Gastrocnemius medialis (tissue), 4 donors: ENCODE measurements at regions not wholly inside any gene's neighbourhood (a gene's known extent, or its start where the extent isn't known, plus 50 kb on each side); places are given as distances from the start of the nearest gene placed in this dataset.

Experiments used
- CTCF ChIP-seq, 5 experiments: fragments of 450-650 bp in 3 of 5; fragments of 200-600 bp in 2 of 5; sonication (generic) in 2 of 5; IDR thresholded peaks in 4 of 5; conservative IDR thresholded peaks in 1 of 5; 1 replicate in 4 of 5; 2 replicates in 1 of 5; pipeline ENCODE4 v1.5.1; 2016 to 2019; ENCODE audit warnings: antibody characterized with exemption in 5 of 5, mild to moderate bottlenecking in 3 of 5, moderate library complexity in 3 of 5
- POLR2A ChIP-seq, 2 donors: fragments of 450-650 bp; IDR thresholded peaks; one replicate each; pipeline ENCODE4 v1.6.1; 2017; ENCODE audit warnings: antibody characterized with exemption in 2 of 2, mild to moderate bottlenecking in 2 of 2, moderate library complexity in 2 of 2

GRCh38 chr6:144664281-144664680 lies 379.1 kb downstream of the UTRN start:
- no peak for TF ChIP-seq POLR2A (IDR thresholded peaks at IDR 0.05)
- no peak for TF ChIP-seq CTCF (IDR thresholded peaks at IDR 0.05 in 4 of 5, conservative IDR thresholded peaks at IDR 0.05 in 1 of 5)
